HL-60 (cell line): ENCODE measurements at regions not wholly inside any gene's neighbourhood (a gene's known extent, or its start where the extent isn't known, plus 50 kb on each side); places are given as distances from the start of the nearest gene placed in this dataset.

ENCODE experiments used
- DNase-seq, 2 experiments: peaks; one replicate each; pipeline ENCODE4 v3.0.0-alpha.2; 2010 to 2020; ENCODE audit warnings: low read depth in 1 of 2, low spot score in 1 of 2
- H3K27ac ChIP-seq: fragments of 250-450 bp; sonication (Bioruptor Pico); replicated peaks from 2 replicates; pipeline ENCODE4 v1.5.1; 2020; ENCODE audit warnings: mild to moderate bottlenecking, moderate library complexity
- H3K27me3 ChIP-seq: fragments of 250-450 bp; sonication (Bioruptor Pico); 2 replicates; pipeline ENCODE4 v1.5.1; 2021; ENCODE audit warnings: mild to moderate bottlenecking, moderate library complexity; ENCODE audit not compliant: insufficient read depth, poor library complexity, severe bottlenecking
- H3K4me3 ChIP-seq: replicated peaks from 2 replicates; pipeline ENCODE4 v1.5.1; 2011; ENCODE audit warnings: mild to moderate bottlenecking, control low read depth, low read length; ENCODE audit not compliant: insufficient read depth
- GABPA ChIP-seq: IDR thresholded peaks from 2 replicates; pipeline ENCODE4 v1.6.1; 2012; ENCODE audit warnings: low read depth
- POLR2AphosphoS5 ChIP-seq: IDR thresholded peaks from 2 replicates; pipeline ENCODE4 v1.6.1; 2012; ENCODE audit warnings: low read depth
- REST ChIP-seq: IDR thresholded peaks from 2 replicates; pipeline ENCODE4 v1.6.1; 2012; ENCODE audit warnings: low read depth; ENCODE audit not compliant: insufficient replicate concordance
- SPI1 ChIP-seq: IDR thresholded peaks from 2 replicates; pipeline ENCODE4 v1.6.1; 2012; ENCODE audit warnings: low read depth, mild to moderate bottlenecking, borderline replicate concordance
- TF ChIP-seq, protein P1 (sequence below): IDR thresholded peaks from one replicate; pipeline ENCODE4 v1.5.1; 2011; ENCODE audit warnings: low read length, control low read depth, inconsistent platforms; ENCODE audit not compliant: insufficient read depth

GRCh38 chr4:135548711-135549110, 1347.1 kb upstream of the PABPC4L start:
- DNase-seq, result no peak
- no peak overlapping the region for H3K4me3 ChIP-seq
- H3K27me3 ChIP-seq, result no peaks in the 10 kb centered on the region
- no peak for TF ChIP-seq POLR2AphosphoS5
- TF ChIP-seq, protein P1, sequence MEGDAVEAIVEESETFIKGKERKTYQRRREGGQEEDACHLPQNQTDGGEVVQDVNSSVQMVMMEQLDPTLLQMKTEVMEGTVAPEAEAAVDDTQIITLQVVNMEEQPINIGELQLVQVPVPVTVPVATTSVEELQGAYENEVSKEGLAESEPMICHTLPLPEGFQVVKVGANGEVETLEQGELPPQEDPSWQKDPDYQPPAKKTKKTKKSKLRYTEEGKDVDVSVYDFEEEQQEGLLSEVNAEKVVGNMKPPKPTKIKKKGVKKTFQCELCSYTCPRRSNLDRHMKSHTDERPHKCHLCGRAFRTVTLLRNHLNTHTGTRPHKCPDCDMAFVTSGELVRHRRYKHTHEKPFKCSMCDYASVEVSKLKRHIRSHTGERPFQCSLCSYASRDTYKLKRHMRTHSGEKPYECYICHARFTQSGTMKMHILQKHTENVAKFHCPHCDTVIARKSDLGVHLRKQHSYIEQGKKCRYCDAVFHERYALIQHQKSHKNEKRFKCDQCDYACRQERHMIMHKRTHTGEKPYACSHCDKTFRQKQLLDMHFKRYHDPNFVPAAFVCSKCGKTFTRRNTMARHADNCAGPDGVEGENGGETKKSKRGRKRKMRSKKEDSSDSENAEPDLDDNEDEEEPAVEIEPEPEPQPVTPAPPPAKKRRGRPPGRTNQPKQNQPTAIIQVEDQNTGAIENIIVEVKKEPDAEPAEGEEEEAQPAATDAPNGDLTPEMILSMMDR, result no peak
- TF ChIP-seq SPI1, result no peak
- TF ChIP-seq REST, result no peak
- TF ChIP-seq GABPA, result no peak
- H3K27ac ChIP-seq, result no peak overlapping the region

- no peak overlapping the region for H3K27ac ChIP-seq
- TF ChIP-seq GABPA (no peak), POLR2AphosphoS5 (no peak), SPI1 (no peak), REST (no peak)
- TF ChIP-seq, protein P1, result no peak
- H3K27me3 ChIP-seq, result no peaks in the 10 kb centered on the region
- H3K4me3 ChIP-seq, result no peak overlapping the region
- no peak for DNase-seq
These were observed 1344.2 kb upstream of the PABPC4L start for GRCh38 chr4:135545616-135546317.

DNA sequence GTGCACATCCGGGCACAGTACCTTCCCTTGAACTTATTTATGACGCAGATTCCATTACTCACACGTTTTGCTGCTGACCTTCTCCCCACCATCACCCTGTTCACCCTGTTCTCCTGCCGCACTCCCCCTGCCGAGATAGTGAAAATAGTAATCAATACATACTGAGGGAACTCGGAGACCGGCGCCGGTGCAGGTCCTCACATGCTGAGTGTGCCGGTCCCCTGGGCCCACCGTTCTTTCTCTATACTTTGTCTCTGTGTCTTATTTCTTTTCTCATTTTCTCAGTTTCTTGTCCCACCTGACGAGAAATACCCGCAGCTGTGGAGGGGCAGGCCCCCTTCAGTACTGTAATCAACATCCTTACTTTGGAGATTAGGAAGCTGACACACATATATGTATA, 1337.1 kb upstream of the PABPC4L start:
- no peaks in the 10 kb centered on the region for H3K27me3 ChIP-seq
- H3K27ac ChIP-seq, result no peak overlapping the region
- no peak overlapping the region for H3K4me3 ChIP-seq
- no peak for TF ChIP-seq REST
- no peak for TF ChIP-seq GABPA
- TF ChIP-seq POLR2AphosphoS5, result no peak
- TF ChIP-seq, protein P1, result no peak
- TF ChIP-seq SPI1, result no peak
- no peak for DNase-seq
